GM21528 (cell line): ENCODE measurements at regions not wholly inside any gene's neighbourhood (a gene's known extent, or its start where the extent isn't known, plus 50 kb on each side); places are given as distances from the start of the nearest gene placed in this dataset.
"Not testable (repeated sequence)": the region's sequence is repeated elsewhere in the genome, so short reads cannot be mapped to it uniquely, and the experiment has no call there.

Experiments
- ATAC-seq: cut with Tn5 transposase; IDR thresholded peaks from one replicate; pipeline ENCODE4 v1.9.1; 2021; ENCODE audit warnings: mild to moderate bottlenecking, moderate library complexity; ENCODE audit not compliant: unreplicated experiment, low FRiP score

DNA sequence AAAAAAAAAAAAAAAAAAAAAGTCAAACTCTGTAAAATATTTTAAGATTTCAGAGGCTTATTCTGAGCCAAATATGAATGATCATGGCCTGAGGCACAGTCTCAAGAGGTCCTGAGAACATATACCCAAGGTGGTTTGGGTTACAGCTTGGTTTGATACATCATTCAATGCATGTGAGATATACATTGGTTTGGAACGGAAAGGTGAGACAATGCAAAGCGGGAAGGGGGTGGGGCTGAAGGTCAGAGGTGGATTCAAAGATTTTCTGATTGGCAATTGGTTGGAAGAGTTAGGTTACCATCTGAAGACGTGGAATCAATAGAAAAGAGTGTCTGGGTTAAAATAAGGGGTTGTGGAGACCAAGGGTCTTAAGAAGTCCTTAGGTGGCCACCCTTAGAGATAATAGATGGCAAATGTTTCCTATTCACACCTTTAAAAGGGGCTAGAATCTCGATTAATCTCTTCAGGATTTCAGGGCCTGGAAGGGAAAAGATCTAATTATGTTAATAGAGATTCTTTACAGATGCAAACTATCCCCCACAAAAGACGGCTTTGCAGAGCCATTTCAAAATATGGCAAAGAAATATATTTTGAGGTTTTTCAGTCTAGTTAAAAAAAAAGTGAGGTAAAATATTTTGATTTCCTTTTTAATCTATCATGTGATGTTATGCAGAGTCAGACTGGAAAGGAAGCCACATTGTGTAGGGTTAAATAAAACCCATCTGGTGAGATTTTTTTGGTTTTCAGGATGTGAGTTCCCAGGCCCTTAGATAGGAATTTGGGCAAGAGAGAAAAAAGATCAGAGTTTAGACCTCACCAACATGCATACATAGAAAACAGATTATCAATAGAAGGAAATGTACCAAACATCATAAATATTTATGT, 173.8 kb upstream of the CNOT2 start:
- no peak for ATAC-seq

DNA sequence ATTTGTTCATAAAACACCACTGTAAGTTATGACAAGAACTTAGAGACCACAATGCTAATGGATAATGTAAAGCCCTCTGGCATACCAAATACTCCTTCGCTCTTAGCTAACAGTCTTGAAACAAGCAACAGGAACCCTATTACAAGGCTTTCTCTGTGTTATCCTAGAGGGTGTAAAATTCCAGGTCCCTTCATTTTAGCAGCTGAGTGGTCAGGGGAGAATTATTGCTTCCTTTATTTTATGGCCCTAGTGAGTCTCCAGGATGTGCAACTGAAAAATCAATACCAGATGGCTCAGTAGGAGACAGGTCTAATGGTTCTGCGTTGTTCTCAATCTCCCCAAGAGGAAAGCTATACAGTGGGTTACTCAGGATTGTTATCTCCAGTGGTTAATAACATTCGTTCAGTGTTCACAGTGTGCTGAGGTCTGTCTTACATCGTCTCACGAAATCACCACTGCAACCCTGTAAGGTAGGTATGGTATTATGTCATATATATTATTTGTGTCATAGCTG, 172.7 kb upstream of the CNOT2 start:
- ATAC-seq = no peak

DNA sequence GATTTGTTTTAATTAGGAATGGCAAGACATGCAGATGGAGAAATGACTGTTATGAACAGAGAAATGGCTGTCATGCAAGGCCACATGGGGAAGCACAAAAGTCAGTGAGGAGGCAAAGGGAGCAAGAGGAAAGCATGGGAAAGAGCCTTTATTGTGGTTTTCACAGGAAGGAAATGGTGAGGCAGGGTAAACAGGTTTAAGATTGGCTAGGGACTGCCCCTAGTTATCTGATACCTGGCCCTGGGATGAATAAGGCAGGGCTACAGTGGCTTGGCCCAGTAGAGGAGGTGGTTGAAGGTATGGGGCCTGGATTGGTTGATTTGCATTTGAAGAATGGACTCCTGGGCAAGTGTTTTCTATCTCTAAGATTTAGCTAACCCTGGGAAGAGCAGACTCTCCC, 168.7 kb upstream of the CNOT2 start:
- ATAC-seq = no peak

DNA sequence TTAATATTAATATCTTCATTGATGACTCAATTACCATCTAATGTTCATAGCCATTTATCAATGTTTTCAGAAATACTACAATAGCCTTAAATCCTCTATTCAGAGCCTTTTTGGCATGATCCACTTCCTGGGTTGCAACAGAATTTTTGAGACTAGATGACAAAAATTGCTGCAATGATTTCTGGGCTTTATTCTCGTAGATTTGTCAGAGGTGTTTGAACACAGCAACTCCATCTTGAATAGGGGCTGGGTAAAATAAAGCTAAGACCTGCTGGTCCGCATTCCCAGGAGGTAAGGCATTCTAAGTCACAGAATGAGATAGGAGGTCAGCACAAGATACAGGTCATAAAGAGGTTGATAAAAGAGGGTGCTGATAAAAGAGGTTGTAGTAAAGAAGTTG, 165.8 kb upstream of the CNOT2 start:
- no peak for ATAC-seq

DNA sequence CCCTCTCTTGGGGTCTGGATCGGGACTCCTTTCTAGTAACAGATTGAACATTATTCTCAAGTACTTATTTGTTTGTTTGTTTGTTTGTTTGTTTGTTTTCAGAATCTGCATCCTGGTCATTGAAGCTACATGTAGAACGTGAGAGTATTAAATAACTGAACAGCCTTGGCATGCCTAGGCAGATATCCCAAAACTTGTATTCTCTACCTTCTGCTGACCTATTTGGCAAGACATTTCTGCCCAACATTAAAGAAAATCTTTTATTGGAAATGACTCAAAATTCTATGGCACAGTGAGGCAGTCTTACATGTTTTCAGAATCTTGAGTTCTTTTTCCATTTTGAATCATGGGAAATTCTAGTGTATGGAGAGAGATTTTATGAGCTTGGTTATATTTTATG, 165.1 kb upstream of the CNOT2 start:
- ATAC-seq = no peak

DNA sequence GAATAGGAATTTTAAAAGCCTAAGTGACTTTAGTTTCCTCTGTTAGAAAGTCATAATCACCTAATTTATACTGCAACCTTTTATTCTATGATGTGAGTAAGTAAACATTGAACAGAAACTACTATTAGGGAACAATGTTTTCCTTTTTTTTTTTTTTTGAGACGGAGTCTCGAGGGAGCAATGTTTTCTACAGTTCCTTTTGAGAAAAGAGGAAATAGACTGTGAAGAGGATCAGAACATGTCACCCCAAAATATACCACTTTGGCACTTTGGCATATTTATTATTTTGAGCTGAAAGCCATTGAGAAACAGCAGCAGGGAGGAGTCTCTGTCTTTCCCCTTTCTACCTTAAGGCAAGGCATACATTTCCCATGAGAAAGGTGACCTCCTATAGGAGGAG, 162.7 kb upstream of the CNOT2 start:
- no peak for ATAC-seq

DNA sequence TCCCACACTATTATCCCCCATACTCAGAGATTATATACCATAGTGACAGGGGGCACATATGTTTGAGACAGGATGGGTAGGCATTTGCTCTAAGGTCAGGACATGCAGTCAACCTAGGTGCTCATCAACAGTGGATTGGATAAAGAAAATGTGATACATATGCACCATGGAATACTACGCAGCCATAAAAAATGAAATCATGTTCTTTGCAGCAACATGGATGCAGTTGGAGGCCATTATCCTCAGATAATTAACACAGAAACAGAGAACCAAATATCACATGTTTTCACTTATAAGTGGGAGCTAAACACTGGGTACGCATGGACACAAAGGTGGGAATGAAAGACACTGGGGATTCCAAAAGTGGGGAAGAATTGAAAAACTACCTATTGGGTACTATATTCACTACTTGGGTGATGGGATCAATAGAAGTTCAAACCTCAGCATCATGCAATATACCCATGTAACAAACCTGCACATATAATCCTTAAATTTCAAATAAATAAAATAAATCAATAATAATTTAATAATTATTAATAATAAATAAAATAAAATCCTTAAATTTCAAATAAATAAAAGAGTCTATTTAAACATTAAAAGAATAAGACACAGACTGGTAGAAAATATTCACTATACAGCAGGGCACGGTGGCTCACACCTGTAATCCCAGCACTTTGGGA, 160.1 kb upstream of the CNOT2 start:
- ATAC-seq = no peak

DNA sequence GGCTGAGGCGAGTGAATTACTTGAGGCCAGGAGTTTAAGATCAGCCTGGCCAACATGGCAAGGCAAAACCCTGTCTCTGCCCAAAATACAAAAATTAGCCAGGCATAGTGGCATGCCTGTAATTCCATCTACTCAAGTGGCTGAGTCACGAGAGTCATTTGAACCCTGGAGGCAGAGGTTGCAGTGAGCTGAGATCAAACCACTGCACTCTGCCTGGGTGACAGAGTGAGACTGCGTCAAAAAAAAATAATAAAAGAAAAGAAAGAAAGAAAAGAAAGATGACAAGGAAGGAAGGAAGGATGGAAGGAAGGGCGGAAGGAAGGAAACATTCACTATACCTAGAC, 159.6 kb upstream of the CNOT2 start:
- no peak for ATAC-seq

DNA sequence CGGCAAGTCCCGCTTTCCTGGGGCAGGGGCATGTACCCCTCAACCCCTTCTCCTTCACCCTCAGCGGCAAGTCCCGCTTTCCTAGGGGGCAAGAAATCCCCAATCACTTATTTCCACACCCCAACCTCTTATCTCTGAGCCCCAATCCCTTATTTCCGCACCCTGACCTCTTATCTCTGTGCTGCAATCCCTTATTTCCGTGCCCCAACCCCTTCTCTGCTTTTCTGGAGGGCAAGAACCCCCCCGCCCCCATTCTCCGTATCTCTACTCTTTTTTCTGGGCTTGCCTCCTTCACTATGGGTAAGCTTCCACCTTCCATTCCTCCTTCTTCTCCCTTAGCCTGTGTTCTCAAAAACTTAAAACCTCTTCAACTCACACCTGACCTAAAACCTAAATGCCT, 156.9 kb upstream of the CNOT2 start:
- not testable (repeated sequence) for ATAC-seq

DNA sequence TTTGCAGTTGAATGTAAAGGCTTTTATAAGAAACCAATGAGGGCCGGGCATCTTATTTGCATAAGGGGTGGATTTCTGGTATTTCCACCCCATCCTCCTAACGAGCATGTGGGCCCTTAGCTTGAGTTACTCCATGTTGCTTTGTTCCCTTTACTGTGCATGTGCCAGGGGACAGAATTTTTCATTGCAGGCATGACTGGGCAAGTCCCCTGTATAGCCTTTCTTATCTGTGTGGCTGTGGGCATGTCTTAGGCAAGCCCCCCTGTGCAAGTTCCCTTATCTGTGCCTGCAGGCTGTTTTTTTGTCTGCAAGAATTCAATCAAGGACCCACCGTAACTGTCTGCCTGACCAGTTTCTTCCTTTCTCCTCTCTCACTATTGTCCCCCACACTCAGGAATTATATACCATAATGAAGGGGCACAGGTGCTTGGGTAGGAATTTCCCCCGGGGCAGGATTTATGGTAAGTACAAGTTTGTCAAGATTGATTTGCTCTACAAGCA, 152.2 kb upstream of the CNOT2 start:
- no peak for ATAC-seq

DNA sequence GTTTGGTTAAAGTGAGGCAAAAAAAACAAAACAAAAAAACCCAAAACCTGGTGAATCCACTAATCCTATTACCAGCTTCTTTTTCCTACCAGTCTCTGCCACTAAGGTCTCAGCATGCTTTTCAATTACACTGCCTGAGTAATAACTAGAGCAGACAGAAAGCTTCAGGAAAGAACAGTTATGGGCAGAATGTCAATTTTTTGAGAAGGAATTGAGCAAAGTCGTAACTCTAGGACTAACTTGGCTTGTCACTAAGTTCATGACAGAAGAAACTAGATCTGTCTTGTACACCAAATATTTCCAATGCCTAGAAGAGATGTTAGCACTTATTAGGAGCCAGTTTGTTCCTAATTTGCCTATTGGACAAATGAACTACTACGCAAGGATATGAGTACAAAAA, 148.8 kb upstream of the CNOT2 start:
- ATAC-seq = no peak

DNA sequence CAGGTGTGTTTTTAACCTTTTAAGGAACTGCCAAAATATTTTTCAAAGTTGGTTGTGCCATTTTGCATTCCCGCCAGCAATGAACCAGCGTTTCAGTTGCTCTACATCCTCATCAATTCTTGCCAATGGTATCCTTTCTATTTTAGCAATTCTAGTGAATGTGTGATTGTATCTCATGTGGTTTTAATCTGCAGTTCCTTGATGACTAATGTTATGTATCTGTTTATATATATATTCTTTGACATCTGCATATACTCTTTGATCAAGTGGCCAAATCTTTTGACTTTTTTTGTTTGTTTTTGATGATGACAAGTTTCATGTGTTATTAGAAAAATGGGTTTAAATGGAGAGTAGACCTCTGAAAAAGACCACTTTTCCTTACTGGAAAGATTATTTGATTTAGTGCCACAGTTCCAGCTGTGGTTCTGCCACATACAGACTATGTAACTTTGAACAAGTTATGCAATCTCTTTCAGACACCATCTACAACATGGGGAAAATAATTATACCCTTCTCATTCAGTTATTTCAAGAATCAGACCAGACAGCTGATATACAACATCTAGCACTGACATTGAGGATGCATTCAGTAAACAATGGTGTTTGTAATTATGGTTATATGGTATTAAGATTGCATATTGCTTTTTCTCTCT, 146.3 kb upstream of the CNOT2 start:
- no peak for ATAC-seq

DNA sequence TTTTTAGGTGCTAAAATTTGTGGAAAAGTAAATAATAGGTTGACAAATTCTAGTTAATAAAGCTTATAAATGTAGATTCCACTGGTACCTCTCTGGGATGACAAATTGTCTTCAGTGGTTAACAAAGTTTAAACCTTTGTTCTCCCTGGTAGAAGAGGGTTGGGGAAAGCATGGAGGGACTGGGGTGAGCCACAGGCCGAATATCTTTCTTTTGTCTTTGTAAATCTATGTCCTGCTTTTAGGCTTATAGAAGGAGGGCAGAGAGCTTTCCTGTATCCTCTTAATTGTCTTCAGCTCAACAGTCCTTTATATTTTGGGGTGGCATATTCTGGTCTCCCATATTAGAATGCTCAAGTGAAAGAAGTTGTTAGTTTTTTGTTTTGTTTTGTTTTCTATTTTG, 142.2 kb upstream of the CNOT2 start:
- no peak for ATAC-seq

DNA sequence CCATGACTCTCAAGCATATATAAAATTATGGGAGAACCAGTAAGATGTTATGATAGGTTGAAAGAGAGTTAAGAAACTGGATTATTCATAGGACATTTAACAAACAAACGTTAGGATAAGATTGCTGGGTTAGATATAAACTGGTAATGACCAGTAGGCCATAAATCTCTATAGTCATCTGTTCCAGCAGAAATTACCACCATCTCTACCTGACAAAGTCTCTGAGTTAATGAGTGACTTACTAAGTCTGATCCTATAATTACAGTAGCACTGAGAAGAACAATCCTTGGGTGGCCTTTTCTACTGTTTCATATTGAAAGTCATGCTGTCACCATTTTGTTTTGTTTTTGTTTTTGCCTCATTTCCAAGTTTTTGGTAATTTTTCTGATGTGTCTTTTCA, 136.9 kb upstream of the CNOT2 start:
- no peak for ATAC-seq

DNA sequence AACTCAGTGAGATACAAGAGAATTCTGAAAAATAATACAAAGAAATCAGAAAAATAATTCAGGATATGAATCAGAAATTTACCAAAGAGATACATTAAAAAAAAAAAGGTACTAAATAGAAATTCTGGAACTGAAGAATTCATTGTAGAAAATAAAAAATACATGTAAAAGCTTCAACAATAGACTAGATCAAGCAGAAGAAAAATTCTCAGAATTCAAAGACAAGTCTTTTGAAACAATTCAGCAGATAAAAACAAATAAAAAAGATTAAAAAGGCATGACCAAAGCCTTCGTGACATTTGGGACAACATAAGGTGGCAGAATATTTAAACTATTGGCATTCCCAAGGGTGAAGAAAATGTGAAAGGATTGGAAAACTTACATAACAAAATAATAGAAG, 133.1 kb upstream of the CNOT2 start:
- ATAC-seq = no peak

DNA sequence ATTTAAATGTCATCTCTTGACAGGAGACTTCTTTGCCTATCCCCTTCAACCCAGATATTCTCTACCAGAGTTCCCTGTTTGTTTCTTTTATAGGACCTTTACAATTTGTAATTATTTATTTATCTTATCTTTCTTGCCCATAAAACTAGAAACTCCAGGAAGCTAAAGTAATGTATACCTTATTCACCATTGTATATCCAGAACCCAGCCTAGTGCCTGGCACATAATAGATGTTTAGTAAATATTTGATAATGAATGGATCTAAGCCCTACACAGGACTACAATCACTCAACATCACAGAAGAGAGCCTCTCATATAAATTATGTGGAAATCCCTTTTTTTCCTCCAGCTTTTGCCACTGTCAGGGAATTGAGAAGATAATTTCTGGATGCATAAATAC, 125.6 kb upstream of the CNOT2 start:
- ATAC-seq = no peak

DNA sequence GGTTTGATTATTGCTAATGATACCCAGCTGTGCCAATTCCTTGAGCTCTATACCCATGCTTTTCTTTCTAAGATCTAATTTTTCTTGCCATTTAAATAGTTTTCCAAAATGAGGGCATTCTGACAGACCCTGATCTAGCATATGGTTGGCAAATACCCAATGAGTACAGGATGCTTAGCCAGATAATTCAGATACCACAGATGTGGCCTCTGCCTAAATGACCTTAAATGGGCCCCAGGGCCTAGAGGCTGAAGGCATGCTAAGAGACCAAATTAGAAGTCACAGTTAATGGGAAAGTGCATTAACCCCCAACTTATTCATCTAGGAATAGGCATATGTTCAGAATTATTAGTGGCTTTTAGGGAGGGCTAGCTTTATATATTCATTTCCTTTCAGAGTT, 122.3 kb upstream of the CNOT2 start:
- no peak for ATAC-seq

DNA sequence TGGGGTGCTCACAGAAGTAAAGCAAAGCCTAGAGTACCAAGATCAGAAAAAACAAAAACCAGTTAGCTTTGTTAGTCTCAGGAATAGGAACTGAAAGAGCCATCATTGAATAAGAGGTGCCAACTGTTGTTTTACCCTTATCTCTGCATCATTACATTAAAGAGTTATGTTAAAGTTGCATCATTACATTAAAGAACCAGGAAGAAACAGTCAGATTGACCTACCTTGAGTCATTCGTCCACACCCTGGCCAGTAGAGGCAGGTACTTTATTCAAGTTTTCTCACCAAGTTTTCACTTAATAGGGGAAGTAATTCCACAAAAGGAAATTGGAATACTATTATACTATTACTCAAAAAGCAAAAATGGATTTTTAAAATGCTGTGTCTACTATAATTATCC, 121.7 kb upstream of the CNOT2 start:
- ATAC-seq = no peak

DNA sequence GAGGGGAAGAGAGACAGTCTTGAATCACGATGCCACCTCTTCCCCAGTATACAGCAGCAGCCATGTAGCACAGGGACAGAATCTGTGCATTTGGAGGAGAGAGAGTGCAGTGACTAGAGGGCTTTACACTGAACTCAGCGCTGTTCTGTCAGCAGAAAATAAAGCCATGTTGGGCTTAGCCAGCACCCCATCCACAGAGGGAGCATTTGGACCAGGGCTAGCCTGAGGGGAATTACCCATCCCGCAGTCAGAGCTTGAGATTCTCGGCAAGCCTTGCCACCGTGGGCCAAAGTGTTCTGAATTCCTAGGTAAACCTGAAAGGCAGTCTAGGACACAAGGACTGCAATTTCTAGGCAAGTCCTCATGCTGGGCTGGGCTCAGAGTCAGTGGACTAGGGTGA, 120.4 kb upstream of the CNOT2 start:
- ATAC-seq = no peak

DNA sequence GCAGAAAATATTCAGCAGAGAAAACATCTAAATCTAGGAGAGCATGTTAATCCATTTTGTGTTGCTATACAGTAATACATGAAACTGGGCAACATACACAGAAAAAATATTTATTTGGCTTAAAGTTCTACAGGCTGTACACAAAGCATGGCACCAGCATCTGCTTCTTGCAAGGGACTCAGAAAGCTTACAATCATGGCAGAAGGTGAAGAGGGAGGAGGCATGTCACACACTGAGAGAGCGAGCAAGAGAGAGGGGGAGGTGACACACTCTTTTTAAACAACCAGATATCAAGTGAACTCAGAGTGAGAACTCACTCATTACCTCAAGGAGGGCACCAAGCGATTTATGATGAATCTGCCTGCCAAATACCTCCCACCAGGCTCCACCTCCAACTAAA, 94.2 kb upstream of the CNOT2 start:
- ATAC-seq = no peak

DNA sequence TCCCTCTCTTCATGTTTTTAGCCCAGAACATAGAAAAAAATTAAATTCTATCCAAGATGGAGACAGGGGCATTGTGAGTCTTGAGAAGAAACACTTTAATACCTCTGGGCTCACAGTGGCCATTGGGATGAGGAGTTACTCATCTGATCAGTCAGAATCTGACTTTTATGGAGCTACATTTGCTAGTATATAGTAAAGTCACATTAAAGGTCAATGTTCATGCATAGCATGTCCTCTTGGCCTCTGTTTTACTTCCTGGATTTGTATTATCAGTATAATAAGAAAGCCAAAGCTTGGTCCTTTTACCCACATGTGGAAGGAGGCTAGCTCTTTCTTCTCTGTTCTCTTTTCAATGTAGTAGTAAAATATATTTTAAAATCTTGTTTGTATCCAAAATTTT, 93.6 kb upstream of the CNOT2 start:
- ATAC-seq = no peak
